GM18505 (cell line): ENCODE measurements at regions not wholly inside any gene's neighbourhood (a gene's known extent, or its start where the extent isn't known, plus 50 kb on each side); places are given as distances from the start of the nearest gene placed in this dataset.

Source experiments
- ATAC-seq: cut with Tn5 transposase; IDR thresholded peaks from one replicate; pipeline ENCODE4 v1.9.1; 2021; ENCODE audit not compliant: unreplicated experiment
- POLR2A ChIP-seq: IDR thresholded peaks from 4 replicates; pipeline ENCODE4 v1.6.1; 2011; ENCODE audit warnings: borderline replicate concordance; ENCODE audit not compliant: insufficient read depth, insufficient read length; ENCODE audit errors: extremely low read depth

GRCh38 chr4:62222121-62222520 lies 1022.0 kb downstream of the ADGRL3 start:
- no peak for TF ChIP-seq POLR2A
- no peak for ATAC-seq

- no peak for TF ChIP-seq POLR2A
Measured at GRCh38 chr4:62210486-62210885, 1010.4 kb downstream of the ADGRL3 start.

GRCh38 chr4:62209757-62210485 lies 1009.8 kb downstream of the ADGRL3 start:
- no peak for TF ChIP-seq POLR2A
- no peak for ATAC-seq

More at GRCh38 chr4:62210486-62210885, 1010.4 kb downstream of the ADGRL3 start:
- no peak for ATAC-seq

- no peak for ATAC-seq
- no peak for TF ChIP-seq POLR2A
Measured at GRCh38 chr4:62208921-62209320, 1008.8 kb downstream of the ADGRL3 start.

- no peak for TF ChIP-seq POLR2A
- ATAC-seq, result no peak
Measured at GRCh38 chr4:62204136-62204535, 1004.0 kb downstream of the ADGRL3 start.

GRCh38 chr4:62199291-62199810 lies 999.2 kb downstream of the ADGRL3 start:
- no peak for ATAC-seq
- TF ChIP-seq POLR2A, result no peak

GRCh38 chr4:62196338-62196737 lies 996.2 kb downstream of the ADGRL3 start:
- TF ChIP-seq POLR2A, result no peak
- no peak for ATAC-seq

GRCh38 chr4:62194342-62194741 lies 994.2 kb downstream of the ADGRL3 start:
- no peak for ATAC-seq
- no peak for TF ChIP-seq POLR2A

GRCh38 chr4:62193761-62194160 lies 993.6 kb downstream of the ADGRL3 start:
- TF ChIP-seq POLR2A, result no peak
- no peak for ATAC-seq

GRCh38 chr4:62191451-62192240 lies 991.5 kb downstream of the ADGRL3 start:
- no peak for TF ChIP-seq POLR2A
- ATAC-seq, result no peak

- no peak for ATAC-seq
- no peak for TF ChIP-seq POLR2A
Measured at GRCh38 chr4:62170235-62170634, 970.1 kb downstream of the ADGRL3 start.

GRCh38 chr4:62168681-62169080 lies 968.6 kb downstream of the ADGRL3 start:
- ATAC-seq, result no peak
- TF ChIP-seq POLR2A, result no peak

- ATAC-seq, result no peak
- TF ChIP-seq POLR2A, result no peak
Measured at GRCh38 chr4:62162606-62163005, 962.5 kb downstream of the ADGRL3 start.

GRCh38 chr4:62161446-62161845 lies 961.3 kb downstream of the ADGRL3 start:
- TF ChIP-seq POLR2A, result no peak
- no peak for ATAC-seq

- no peak for ATAC-seq
Measured at GRCh38 chr4:62159876-62160275, 959.8 kb downstream of the ADGRL3 start.

GRCh38 chr4:62159306-62159705 lies 959.2 kb downstream of the ADGRL3 start:
- TF ChIP-seq POLR2A, result no peak
- ATAC-seq, result no peak

More at GRCh38 chr4:62159876-62160275, 959.8 kb downstream of the ADGRL3 start:
- no peak for TF ChIP-seq POLR2A
